Immature natural killer cell (primary cell): ENCODE measurements at regions not wholly inside any gene's neighbourhood (a gene's known extent, or its start where the extent isn't known, plus 50 kb on each side); places are given as distances from the start of the nearest gene placed in this dataset.

Experiments
- DNase-seq, 3 donors: peaks; one replicate each; pipeline ENCODE4 v3.0.0; 2022; ENCODE audit warnings: mixed read lengths in 1 of 3
- H3K27ac Mint-ChIP-seq, 6 donors: one replicate each; pipeline ENCODE4 v1.8.0; 2020; ENCODE audit warnings: mixed read lengths in 6 of 6, mild to moderate bottlenecking in 5 of 6, inconsistent platforms in 4 of 6, moderate library complexity in 3 of 6
- H3K27me3 Mint-ChIP-seq, 3 donors: one replicate each; pipeline ENCODE4 v1.8.0; 2020 to 2021; ENCODE audit warnings: low read depth in 3 of 3, mild to moderate bottlenecking in 3 of 3, mixed read lengths in 3 of 3, moderate library complexity in 3 of 3, inconsistent platforms in 1 of 3
- H3K36me3 Mint-ChIP-seq, 3 donors: one replicate each; pipeline ENCODE4 v1.8.0; 2020; ENCODE audit warnings: mixed read lengths in 3 of 3, inconsistent platforms in 2 of 3, mild to moderate bottlenecking in 2 of 3
- H3K4me1 Mint-ChIP-seq, 2 donors: one replicate each; pipeline ENCODE4 v1.8.0; 2020; ENCODE audit warnings: inconsistent platforms in 2 of 2, mild to moderate bottlenecking in 2 of 2, mixed read lengths in 2 of 2, moderate library complexity in 1 of 2
- H3K4me3 Mint-ChIP-seq, 5 donors: one replicate each; pipeline ENCODE4 v1.8.0; 2020; ENCODE audit warnings: mild to moderate bottlenecking in 5 of 5, mixed read lengths in 5 of 5, inconsistent platforms in 3 of 5, moderate library complexity in 3 of 5
- H3K9me3 Mint-ChIP-seq, 6 donors: one replicate each; pipeline ENCODE4 v1.8.0; 2020; ENCODE audit warnings: mild to moderate bottlenecking in 6 of 6, mixed read lengths in 6 of 6, inconsistent platforms in 4 of 6, moderate library complexity in 3 of 6

DNA sequence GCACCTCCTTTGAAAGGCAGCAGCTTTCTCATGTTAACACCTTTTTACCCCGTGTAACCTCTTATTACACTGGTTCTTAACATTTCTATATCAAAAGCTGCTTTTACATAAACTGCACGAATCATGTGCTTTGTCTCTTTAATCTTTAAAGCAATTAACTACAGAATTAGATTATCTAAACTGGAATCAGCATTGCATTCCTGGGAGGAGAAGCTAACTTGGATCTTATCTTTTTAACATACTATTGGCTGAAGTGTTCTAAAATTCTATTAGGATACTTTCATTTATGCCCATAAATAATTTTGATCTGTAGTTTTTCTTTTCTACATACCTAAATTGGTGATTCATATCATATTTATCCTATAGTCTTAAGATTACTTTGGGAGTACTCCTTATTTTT is 428.4 kb upstream of the IGFBP3 start:
- Mint-ChIP-seq H3K36me3 (no peaks in the 10 kb centered on the region), H3K27ac (no peak overlapping the region), H3K4me3 (no peak overlapping the region), H3K27me3 (peaks cover 0 to 7% (median 4%) of the 10 kb centered on the region in 3 donors), H3K9me3 (peaks cover 0 to 3% (median 0%) of the 10 kb centered on the region in 6 donors), H3K4me1 (peaks cover 0 to 4% of the 10 kb centered on the region in 2 donors)
- DNase-seq: no peak

GRCh38 chr7:46344533-46344932 is 423.5 kb upstream of the IGFBP3 start:
- H3K4me1 Mint-ChIP-seq: peaks cover 0 to 2% of the 10 kb centered on the region in 2 donors
- no peak overlapping the region for H3K4me3 Mint-ChIP-seq
- no peak for DNase-seq
- no peaks in the 10 kb centered on the region for H3K36me3 Mint-ChIP-seq
- peaks cover 0 to 13% (median 5%) of the 10 kb centered on the region in 6 donors for H3K9me3 Mint-ChIP-seq
- no peak overlapping the region for H3K27ac Mint-ChIP-seq
- peaks cover 2 to 5% (median 2%) of the 10 kb centered on the region in 3 donors for H3K27me3 Mint-ChIP-seq

DNA sequence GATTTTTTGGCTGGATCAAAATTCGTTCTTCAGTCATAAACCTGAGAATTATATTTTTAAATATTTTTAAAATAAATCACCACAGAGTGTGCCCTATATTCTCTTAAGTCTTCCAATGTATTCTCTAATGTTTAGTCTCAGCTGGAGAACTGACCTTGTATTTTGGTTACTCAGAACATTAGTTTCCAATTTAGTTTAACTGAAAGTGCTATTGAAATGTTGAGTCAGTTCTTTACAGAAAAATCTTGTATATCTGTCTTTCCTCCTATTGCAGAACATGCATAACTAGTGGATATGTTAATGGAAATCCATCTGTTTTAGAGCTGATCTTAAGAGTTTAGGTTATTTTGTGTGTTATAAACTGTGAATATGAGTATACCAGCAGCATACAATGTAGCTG is 422.7 kb upstream of the IGFBP3 start:
- H3K4me1 Mint-ChIP-seq: no peaks in the 10 kb centered on the region
- no peak overlapping the region for H3K27ac Mint-ChIP-seq
- peaks cover 0 to 16% (median 5%) of the 10 kb centered on the region in 6 donors for H3K9me3 Mint-ChIP-seq
- H3K36me3 Mint-ChIP-seq: no peaks in the 10 kb centered on the region
- no peak for DNase-seq
- no peak overlapping the region for H3K4me3 Mint-ChIP-seq
- peaks cover 2 to 5% (median 2%) of the 10 kb centered on the region in 3 donors for H3K27me3 Mint-ChIP-seq

DNA sequence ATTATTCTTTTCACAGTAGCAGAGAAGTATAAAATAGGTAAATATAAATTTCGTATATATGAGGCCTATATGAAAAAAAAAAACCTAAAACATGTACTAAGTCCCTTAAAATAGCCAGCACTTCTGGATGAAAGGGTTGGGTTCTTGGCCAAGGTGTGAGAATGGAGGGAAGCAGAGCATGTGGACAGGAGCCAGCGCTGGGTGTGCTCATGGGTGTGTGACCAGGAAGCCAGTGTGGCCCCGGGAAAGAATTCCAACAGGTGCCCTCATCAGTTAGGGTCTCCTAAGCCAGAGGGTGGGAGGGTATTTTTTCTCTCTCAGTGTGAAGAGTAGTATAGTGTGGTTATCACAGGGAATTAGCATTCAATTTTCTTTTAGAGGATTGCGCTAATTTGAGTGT is 401.9 kb upstream of the IGFBP3 start:
- no peaks in the 10 kb centered on the region for H3K4me1 Mint-ChIP-seq
- no peak for DNase-seq
- H3K36me3 Mint-ChIP-seq: peaks cover 0 to 4% (median 0%) of the 10 kb centered on the region in 3 donors
- peaks cover 0 to 17% (median 5%) of the 10 kb centered on the region in 6 donors for H3K9me3 Mint-ChIP-seq
- H3K4me3 Mint-ChIP-seq: no peak overlapping the region
- no peak overlapping the region for H3K27ac Mint-ChIP-seq
- H3K27me3 Mint-ChIP-seq: no peaks in the 10 kb centered on the region

- Mint-ChIP-seq H3K27me3 (no peaks in the 10 kb centered on the region), H3K4me1 (no peaks in the 10 kb centered on the region), H3K4me3 (no peak overlapping the region), H3K9me3 (peaks cover 0 to 24% (median 5%) of the 10 kb centered on the region in 6 donors), H3K27ac (no peak overlapping the region), H3K36me3 (peaks cover 0 to 4% (median 0%) of the 10 kb centered on the region in 3 donors)
- no peak for DNase-seq
Observed at GRCh38 chr7:46321556-46322205, 400.6 kb upstream of the IGFBP3 start.

GRCh38 chr7:46320956-46321355 is 399.9 kb upstream of the IGFBP3 start:
- no peak for DNase-seq
- no peak overlapping the region for H3K4me3 Mint-ChIP-seq
- H3K9me3 Mint-ChIP-seq: peaks cover 0 to 31% (median 5%) of the 10 kb centered on the region in 6 donors
- no peak overlapping the region for H3K27ac Mint-ChIP-seq
- H3K27me3 Mint-ChIP-seq: no peaks in the 10 kb centered on the region
- H3K36me3 Mint-ChIP-seq: peaks cover 0 to 4% (median 0%) of the 10 kb centered on the region in 3 donors
- H3K4me1 Mint-ChIP-seq: no peaks in the 10 kb centered on the region

DNA sequence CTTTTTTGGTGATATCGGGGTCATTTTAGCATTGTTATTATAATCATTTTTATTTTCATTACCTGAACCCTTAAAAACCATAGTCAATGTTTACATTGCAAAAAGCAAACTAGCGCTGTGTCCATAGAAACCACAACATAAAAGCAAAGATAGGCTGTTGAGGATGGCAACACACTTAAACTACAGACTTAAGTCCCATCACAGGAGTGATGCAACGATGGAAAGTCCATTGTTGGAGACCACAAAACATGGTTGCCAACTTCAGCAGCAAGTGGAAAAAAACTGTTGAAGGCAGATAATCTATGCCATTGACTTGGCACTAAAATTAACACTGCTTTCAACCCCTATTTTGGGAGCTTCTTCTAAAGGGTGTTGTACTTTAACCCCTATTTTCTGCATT is 398.8 kb upstream of the IGFBP3 start:
- H3K4me3 Mint-ChIP-seq: no peak overlapping the region
- H3K4me1 Mint-ChIP-seq: no peaks in the 10 kb centered on the region
- peaks cover 0 to 24% (median under 1%) of the 10 kb centered on the region in 6 donors for H3K9me3 Mint-ChIP-seq
- no peak overlapping the region for H3K27ac Mint-ChIP-seq
- H3K36me3 Mint-ChIP-seq: no peaks in the 10 kb centered on the region
- H3K27me3 Mint-ChIP-seq: no peaks in the 10 kb centered on the region
- DNase-seq: no peak

- no peaks in the 10 kb centered on the region for H3K36me3 Mint-ChIP-seq
- no peak for DNase-seq
- H3K27ac Mint-ChIP-seq: no peak overlapping the region
- H3K4me3 Mint-ChIP-seq: no peak overlapping the region
- peaks cover 0 to 31% (median 3%) of the 10 kb centered on the region in 6 donors for H3K9me3 Mint-ChIP-seq
- peaks cover 0 to 2% (median 0%) of the 10 kb centered on the region in 3 donors for H3K27me3 Mint-ChIP-seq
- no peaks in the 10 kb centered on the region for H3K4me1 Mint-ChIP-seq
Observed at GRCh38 chr7:46318276-46318675, 397.2 kb upstream of the IGFBP3 start.

- no peaks in the 10 kb centered on the region for H3K36me3 Mint-ChIP-seq
- no peak for DNase-seq
- peaks cover 0 to 2% (median 0%) of the 10 kb centered on the region in 3 donors for H3K27me3 Mint-ChIP-seq
- H3K27ac Mint-ChIP-seq: no peak overlapping the region
- H3K9me3 Mint-ChIP-seq: peaks cover 0 to 31% (median 3%) of the 10 kb centered on the region in 6 donors
- no peak overlapping the region for H3K4me3 Mint-ChIP-seq
- H3K4me1 Mint-ChIP-seq: no peaks in the 10 kb centered on the region
Observed at GRCh38 chr7:46317256-46317655, 396.2 kb upstream of the IGFBP3 start.

DNA sequence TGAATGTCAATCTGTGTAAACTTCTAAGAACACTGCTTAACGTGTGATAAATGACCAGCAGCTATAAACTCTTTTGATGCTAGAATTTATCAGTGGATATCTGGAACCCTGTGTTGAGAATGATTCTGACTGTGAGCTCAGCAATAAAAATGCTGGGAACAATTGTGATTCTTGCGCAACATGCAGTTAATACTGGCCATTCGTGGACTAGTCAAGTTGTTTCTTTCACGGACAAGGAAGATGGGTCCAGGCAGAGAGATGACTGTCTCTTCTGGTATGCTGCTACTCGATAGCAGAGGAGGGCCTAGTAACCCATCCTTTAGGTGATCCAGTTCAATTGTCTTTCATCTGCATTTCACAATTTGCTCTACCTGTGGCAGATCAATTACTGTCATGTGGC is 394.8 kb upstream of the IGFBP3 start:
- DNase-seq: no peak
- Mint-ChIP-seq H3K27ac (no peak overlapping the region), H3K9me3 (peaks cover 0 to 25% (median 2%) of the 10 kb centered on the region in 6 donors), H3K27me3 (peaks cover 0 to 2% (median 0%) of the 10 kb centered on the region in 3 donors), H3K4me1 (no peaks in the 10 kb centered on the region), H3K36me3 (no peaks in the 10 kb centered on the region), H3K4me3 (no peak overlapping the region)

DNA sequence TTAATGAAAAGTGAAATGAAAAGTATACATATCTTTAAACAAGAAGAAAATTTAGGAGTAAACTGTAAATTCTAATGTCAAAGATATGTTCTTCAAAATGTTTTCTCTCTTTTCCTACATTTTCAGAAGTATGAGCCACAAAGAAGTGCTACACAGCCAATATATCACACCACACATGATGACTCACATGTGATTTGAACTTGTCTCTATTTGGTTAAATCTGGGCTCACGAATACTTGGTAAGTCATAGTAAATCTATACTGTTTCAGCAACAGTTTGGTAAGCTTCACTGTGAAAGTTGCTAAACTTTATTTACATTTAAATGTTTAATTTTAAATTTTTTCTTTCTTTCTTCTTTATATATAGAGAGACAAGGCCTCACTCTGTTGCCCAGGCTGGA is 380.6 kb upstream of the IGFBP3 start:
- no peak for DNase-seq
- Mint-ChIP-seq H3K4me1 (no peaks in the 10 kb centered on the region), H3K36me3 (no peaks in the 10 kb centered on the region), H3K27me3 (no peaks in the 10 kb centered on the region), H3K9me3 (peaks cover 0 to 8% (median under 1%) of the 10 kb centered on the region in 6 donors), H3K27ac (no peak overlapping the region), H3K4me3 (no peak overlapping the region)

DNA sequence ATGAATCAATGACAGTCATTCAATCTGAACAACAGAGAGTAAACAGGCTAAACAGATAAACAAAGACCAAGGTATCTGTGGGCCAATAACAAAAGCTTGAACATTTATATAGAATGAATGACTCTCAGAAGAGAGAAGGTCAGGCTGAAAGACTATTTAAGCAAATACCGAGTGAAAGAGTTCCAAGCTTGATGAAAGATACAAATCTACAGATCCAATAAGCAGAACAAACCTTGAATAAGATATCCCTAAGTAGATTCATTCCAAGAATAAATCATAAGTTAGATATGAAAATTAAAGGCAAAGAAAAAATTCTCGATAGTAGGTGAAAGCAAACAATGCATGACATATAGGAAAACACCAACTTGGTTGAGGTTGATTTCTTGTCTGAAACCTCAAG is 376.4 kb upstream of the IGFBP3 start:
- H3K27ac Mint-ChIP-seq: no peak overlapping the region
- no peaks in the 10 kb centered on the region for H3K4me1 Mint-ChIP-seq
- peaks cover 0 to 4% (median 0%) of the 10 kb centered on the region in 3 donors for H3K36me3 Mint-ChIP-seq
- peaks cover 0 to 3% (median 0%) of the 10 kb centered on the region in 3 donors for H3K27me3 Mint-ChIP-seq
- peaks cover 0 to 6% (median 0%) of the 10 kb centered on the region in 6 donors for H3K9me3 Mint-ChIP-seq
- no peak overlapping the region for H3K4me3 Mint-ChIP-seq
- DNase-seq: no peak

DNA sequence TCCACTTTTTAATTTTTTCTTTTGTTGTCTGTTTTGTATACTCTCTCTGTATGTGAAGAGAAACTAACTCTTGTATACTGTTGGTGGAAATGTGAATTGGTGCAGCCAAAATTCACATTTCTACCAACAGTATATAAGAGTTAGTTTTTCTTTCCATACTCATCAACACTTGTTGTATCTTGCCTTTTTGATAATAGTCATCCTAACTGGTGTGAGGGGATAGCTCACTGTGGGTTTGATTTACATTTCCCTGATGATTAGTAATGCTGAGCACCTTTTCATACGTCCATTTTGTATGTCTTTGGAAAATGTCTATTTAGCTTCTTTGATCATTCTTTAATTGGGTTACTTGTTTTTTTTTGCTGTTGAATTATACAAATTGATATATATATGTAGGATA is 375.5 kb upstream of the IGFBP3 start:
- H3K27me3 Mint-ChIP-seq: peaks cover 0 to 3% (median 0%) of the 10 kb centered on the region in 3 donors
- no peak overlapping the region for H3K4me3 Mint-ChIP-seq
- H3K4me1 Mint-ChIP-seq: no peaks in the 10 kb centered on the region
- no peak overlapping the region for H3K27ac Mint-ChIP-seq
- H3K9me3 Mint-ChIP-seq: peaks cover 0 to 7% (median 0%) of the 10 kb centered on the region in 6 donors
- H3K36me3 Mint-ChIP-seq: peaks cover 0 to 4% (median 0%) of the 10 kb centered on the region in 3 donors
- no peak for DNase-seq

DNA sequence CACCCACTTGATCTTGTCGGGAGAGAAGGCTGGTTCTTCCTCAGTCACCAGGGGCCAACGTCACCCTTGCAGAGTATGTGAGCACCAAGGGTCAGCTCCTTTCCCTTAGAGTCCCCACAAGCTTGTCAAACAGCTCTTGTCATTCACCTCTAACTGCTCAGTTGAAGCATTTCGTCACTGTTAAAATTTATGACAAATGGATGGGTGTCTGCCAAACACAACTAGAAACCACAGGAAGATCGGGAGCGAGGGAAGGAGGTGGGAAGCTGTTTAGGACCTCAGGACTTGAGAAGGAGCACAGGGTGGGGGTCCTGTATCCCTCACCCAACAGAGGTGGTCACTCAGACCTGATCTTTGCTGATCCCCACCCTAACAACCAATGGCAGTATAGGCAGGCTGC is 373.3 kb upstream of the IGFBP3 start:
- H3K9me3 Mint-ChIP-seq: peaks cover 0 to 9% (median 0%) of the 10 kb centered on the region in 6 donors
- DNase-seq: no peak
- peaks cover 0 to 4% (median 0%) of the 10 kb centered on the region in 3 donors for H3K36me3 Mint-ChIP-seq
- H3K27ac Mint-ChIP-seq: no peak overlapping the region
- peaks cover 0 to 3% (median 0%) of the 10 kb centered on the region in 3 donors for H3K27me3 Mint-ChIP-seq
- no peaks in the 10 kb centered on the region for H3K4me1 Mint-ChIP-seq
- H3K4me3 Mint-ChIP-seq: no peak overlapping the region

DNA sequence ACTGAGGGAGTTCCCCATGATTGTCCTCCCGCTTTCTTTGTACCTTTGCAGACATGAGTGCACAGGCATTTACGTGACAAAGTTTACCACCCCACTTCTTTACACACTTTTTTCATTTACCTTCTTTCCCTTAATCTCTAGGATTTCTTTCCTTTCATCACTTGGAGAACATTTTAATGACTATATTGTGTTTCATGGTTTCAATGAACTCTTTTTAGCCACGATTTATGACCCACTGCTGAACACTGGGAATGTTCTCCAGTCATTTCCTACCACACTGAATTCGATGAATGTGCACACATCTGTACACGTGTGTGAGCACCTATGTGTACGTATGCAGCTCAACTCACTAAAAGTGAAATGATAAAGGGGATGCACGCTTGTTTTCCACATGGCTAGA is 371.7 kb upstream of the IGFBP3 start:
- DNase-seq: no peak
- Mint-ChIP-seq H3K4me3 (no peak overlapping the region), H3K36me3 (peaks cover 0 to 4% (median 0%) of the 10 kb centered on the region in 3 donors), H3K9me3 (peaks cover 0 to 6% (median 2%) of the 10 kb centered on the region in 6 donors), H3K27me3 (peaks cover 0 to 3% (median 0%) of the 10 kb centered on the region in 3 donors), H3K27ac (no peak overlapping the region), H3K4me1 (no peaks in the 10 kb centered on the region)
